Gastroesophageal sphincter (tissue), 2 donors: ENCODE measurements at regions not wholly inside any gene's neighbourhood (a gene's known extent, or its start where the extent isn't known, plus 50 kb on each side); places are given as distances from the start of the nearest gene placed in this dataset.

ENCODE experiments used
- EP300 ChIP-seq: sonication (generic); formaldehyde crosslinking; IDR thresholded peaks from one replicate; pipeline ENCODE4 v1.6.1; 2017; ENCODE audit warnings: antibody characterized with exemption, mild to moderate bottlenecking
- POLR2A ChIP-seq, 2 donors: fragments of 450-650 bp; IDR thresholded peaks; one replicate each; pipeline ENCODE4 v1.6.1; 2017; ENCODE audit warnings: antibody characterized with exemption in 2 of 2, mild to moderate bottlenecking in 2 of 2, moderate library complexity in 1 of 2

- TF ChIP-seq POLR2A (IDR thresholded peaks at IDR 0.05) (no peak), EP300 (no peak)
Measured at GRCh38 chr10:60485025-60485424, 95.3 kb upstream of the ANK3 start.
